Trophoblast cell (in vitro differentiated cells and primary cell): ENCODE measurements at regions not wholly inside any gene's neighbourhood (a gene's known extent, or its start where the extent isn't known, plus 50 kb on each side); places are given as distances from the start of the nearest gene placed in this dataset.

Experiments used
- DNase-seq, 2 donors: peaks; one replicate each; pipeline ENCODE4 v3.0.0-alpha.2; 2016
- H2AFZ ChIP-seq: 2 replicates; pipeline ENCODE4 v1.6.1; 2013; ENCODE audit warnings: low read length, moderate library complexity, mild to moderate bottlenecking; ENCODE audit not compliant: insufficient read depth, poor library complexity
- H2AK5ac ChIP-seq: 2 replicates; pipeline ENCODE4 v1.6.1; 2013; ENCODE audit warnings: mild to moderate bottlenecking, low read length
- H2BK120ac ChIP-seq: 2 replicates; pipeline ENCODE4 v1.6.1; 2013; ENCODE audit warnings: low read length, mild to moderate bottlenecking, moderate library complexity; ENCODE audit not compliant: insufficient read depth, poor library complexity
- H2BK12ac ChIP-seq: 2 replicates; pipeline ENCODE4 v1.6.1; 2013; ENCODE audit warnings: mild to moderate bottlenecking, low read length, moderate library complexity
- H2BK5ac ChIP-seq: 2 replicates; pipeline ENCODE4 v1.6.1; 2013; ENCODE audit warnings: low read length, low read depth, moderate library complexity, mild to moderate bottlenecking; ENCODE audit not compliant: poor library complexity
- H3K14ac ChIP-seq: 2 replicates; pipeline ENCODE4 v1.6.1; 2013; ENCODE audit warnings: mild to moderate bottlenecking, low read length
- H3K18ac ChIP-seq: 2 replicates; pipeline ENCODE4 v1.6.1; 2013; ENCODE audit warnings: mild to moderate bottlenecking, low read length
- H3K23ac ChIP-seq: 2 replicates; pipeline ENCODE4 v1.6.1; 2013; ENCODE audit warnings: low read length
- H3K27ac ChIP-seq: 2 replicates; pipeline ENCODE4 v1.5.1; 2013; ENCODE audit warnings: low read depth, mild to moderate bottlenecking, inconsistent platforms, low read length, moderate library complexity
- H3K27me3 ChIP-seq: 2 replicates; pipeline ENCODE4 v1.6.1; 2013; ENCODE audit warnings: inconsistent platforms, mild to moderate bottlenecking, low read length, moderate library complexity; ENCODE audit not compliant: insufficient read depth
- H3K36me3 ChIP-seq, 2 experiments: 1 replicate in 1 of 2; 2 replicates in 1 of 2; pipeline ENCODE4 v1.6.1; 2013; ENCODE audit warnings: low read length in 2 of 2, mild to moderate bottlenecking in 2 of 2, moderate library complexity in 1 of 2; ENCODE audit not compliant: insufficient read depth in 2 of 2, control insufficient read depth in 1 of 2
- H3K4ac ChIP-seq: 2 replicates; pipeline ENCODE4 v1.6.1; 2013; ENCODE audit warnings: low read depth, mild to moderate bottlenecking, low read length, moderate library complexity
- H3K4me1 ChIP-seq, 2 experiments: 1 replicate in 1 of 2; 2 replicates in 1 of 2; pipeline ENCODE4 v1.6.1; 2013; ENCODE audit warnings: low read length in 2 of 2, mild to moderate bottlenecking in 2 of 2, moderate library complexity in 1 of 2; ENCODE audit not compliant: insufficient read depth in 2 of 2, control insufficient read depth in 1 of 2
- H3K4me2 ChIP-seq: 2 replicates; pipeline ENCODE4 v1.6.1; 2013; ENCODE audit warnings: inconsistent platforms, mild to moderate bottlenecking, low read length, moderate library complexity
- H3K4me3 ChIP-seq: 2 replicates; pipeline ENCODE4 v1.5.1; 2013; ENCODE audit warnings: mild to moderate bottlenecking, low read depth, low read length, inconsistent platforms
- H3K79me1 ChIP-seq: one replicate; pipeline ENCODE4 v1.6.1; 2013; ENCODE audit warnings: low read length
- H3K79me2 ChIP-seq: 2 replicates; pipeline ENCODE4 v1.6.1; 2013; ENCODE audit warnings: low read length, mild to moderate bottlenecking; ENCODE audit not compliant: control insufficient read depth, insufficient read depth, poor library complexity
- H3K9ac ChIP-seq: 2 replicates; pipeline ENCODE4 v1.6.1; 2013; ENCODE audit warnings: mild to moderate bottlenecking, low read length
- H3K9me3 ChIP-seq: 2 replicates; pipeline ENCODE4 v1.6.1; 2013; ENCODE audit warnings: low read depth, mild to moderate bottlenecking, control low read depth, inconsistent platforms, low read length; ENCODE audit not compliant: insufficient read depth
- H4K12ac ChIP-seq: 2 replicates; pipeline ENCODE4 v1.6.1; 2013; ENCODE audit warnings: low read depth, mild to moderate bottlenecking, low read length, moderate library complexity
- H4K8ac ChIP-seq: 2 replicates; pipeline ENCODE4 v1.6.1; 2013; ENCODE audit warnings: low read depth, mild to moderate bottlenecking, low read length, moderate library complexity
- H4K91ac ChIP-seq: one replicate; pipeline ENCODE4 v1.6.1; 2013; ENCODE audit warnings: low read depth, mild to moderate bottlenecking, low read length, moderate library complexity
- WGBS: extraction: QIAGEN DNeasy Blood & Tissue Kit; methylation state at CpG from one replicate; pipeline ENCODE4 v1.1.7; 2013; ENCODE audit warnings: missing lambda C conversion rate; ENCODE audit not compliant: insufficient read length, insufficient coverage; ENCODE audit errors: extremely low coverage; 5-methylcytosine and 5-hydroxymethylcytosine counted together

GRCh38 chr14:86838363-86838762 lies 1154.6 kb downstream of the GALC start:
- Histone ChIP-seq H3K36me3 (no peaks in the 10 kb centered on the region), H3K27me3 (no peaks in the 10 kb centered on the region)

GRCh38 chr14:86826661-86827060 lies 1166.3 kb downstream of the GALC start:
- no peak overlapping the region for H3K14ac ChIP-seq
- H2BK120ac ChIP-seq = no peak overlapping the region
- no peak overlapping the region for H2BK12ac ChIP-seq
- no peak overlapping the region for H3K18ac ChIP-seq
- H3K9me3 ChIP-seq = no peaks in the 10 kb centered on the region
- H3K79me2 ChIP-seq = no peaks in the 10 kb centered on the region
- H4K12ac ChIP-seq = no peak overlapping the region
- H3K4ac ChIP-seq = no peak overlapping the region
- H3K27ac ChIP-seq = no peak overlapping the region
- H2AK5ac ChIP-seq = no peak overlapping the region
- H3K79me1 ChIP-seq = no peaks in the 10 kb centered on the region
- H4K8ac ChIP-seq = no peak overlapping the region
- H2BK5ac ChIP-seq = no peak overlapping the region
- no peak overlapping the region for H3K9ac ChIP-seq
- H3K23ac ChIP-seq = no peak overlapping the region
- no peak overlapping the region for H4K91ac ChIP-seq
- DNase-seq = no peak
- no peaks in the 10 kb centered on the region for H3K4me1 ChIP-seq
- WGBS = no CpG with 5 or more reads among the region's 1 CpG
- no peak overlapping the region for H3K4me2 ChIP-seq
- no peaks in the 10 kb centered on the region for H3K27me3 ChIP-seq
- no peaks in the 10 kb centered on the region for H3K36me3 ChIP-seq
- H2AFZ ChIP-seq = no peak overlapping the region
- H3K4me3 ChIP-seq = no peak overlapping the region

More at GRCh38 chr14:86838363-86838762, 1154.6 kb downstream of the GALC start:
- Histone ChIP-seq H4K91ac (no peak overlapping the region), H3K27ac (no peak overlapping the region), H3K4me3 (no peak overlapping the region), H3K79me1 (no peaks in the 10 kb centered on the region), H3K23ac (no peak overlapping the region), H3K18ac (no peak overlapping the region), H2BK120ac (no peak overlapping the region), H3K79me2 (no peaks in the 10 kb centered on the region), H3K4ac (no peak overlapping the region), H2AK5ac (no peak overlapping the region), H3K9me3 (no peaks in the 10 kb centered on the region), H2BK12ac (no peak overlapping the region), H2BK5ac (no peak overlapping the region), H2AFZ (no peak overlapping the region), H3K14ac (no peak overlapping the region), H3K9ac (no peak overlapping the region), H3K4me2 (no peak overlapping the region), H4K12ac (no peak overlapping the region), H4K8ac (no peak overlapping the region), H3K4me1 (no peaks in the 10 kb centered on the region)
- no peak for DNase-seq
- no CpG with 5 or more reads among the region's 3 CpGs for WGBS

GRCh38 chr14:86824167-86824566 lies 1168.8 kb downstream of the GALC start:
- no peak for DNase-seq

DNA sequence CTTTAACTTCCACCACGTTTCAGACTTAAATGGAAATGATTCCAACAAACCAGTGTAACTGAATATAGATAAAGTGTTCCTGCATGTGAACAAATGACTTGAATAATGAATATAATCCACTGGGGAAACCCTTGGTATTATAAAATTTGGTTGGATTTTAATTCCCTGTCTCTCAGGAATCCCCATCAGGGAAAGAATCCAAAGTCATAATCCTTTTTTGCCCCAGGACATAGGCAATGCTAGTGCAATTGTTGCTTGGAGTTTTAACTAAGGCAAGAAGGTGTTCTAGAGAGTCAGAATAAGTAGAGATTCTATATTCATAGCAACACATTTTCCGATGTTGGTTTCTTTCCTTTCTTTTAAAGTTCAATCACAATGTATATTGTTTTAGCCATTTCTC lies 1169.4 kb downstream of the GALC start:
- no peaks in the 10 kb centered on the region for H3K27me3 ChIP-seq
- no peak overlapping the region for H4K8ac ChIP-seq
- no peak overlapping the region for H3K27ac ChIP-seq
- H3K9ac ChIP-seq = no peak overlapping the region
- WGBS = no CpG with 5 or more reads among the region's 2 CpGs
- H4K91ac ChIP-seq = no peak overlapping the region
- H3K4me1 ChIP-seq = no peaks in the 10 kb centered on the region
- no peaks in the 10 kb centered on the region for H3K9me3 ChIP-seq
- no peak overlapping the region for H3K4me2 ChIP-seq
- no peak overlapping the region for H3K23ac ChIP-seq
- H3K18ac ChIP-seq = no peak overlapping the region
- H3K79me1 ChIP-seq = no peaks in the 10 kb centered on the region
- no peak for DNase-seq
- no peak overlapping the region for H2BK5ac ChIP-seq
- H3K79me2 ChIP-seq = no peaks in the 10 kb centered on the region
- H2BK120ac ChIP-seq = no peak overlapping the region
- H2AK5ac ChIP-seq = no peak overlapping the region
- H3K4ac ChIP-seq = no peak overlapping the region
- no peak overlapping the region for H3K14ac ChIP-seq
- H3K36me3 ChIP-seq = no peaks in the 10 kb centered on the region
- H2BK12ac ChIP-seq = no peak overlapping the region
- H2AFZ ChIP-seq = no peak overlapping the region
- no peak overlapping the region for H4K12ac ChIP-seq
- no peak overlapping the region for H3K4me3 ChIP-seq

More at GRCh38 chr14:86824167-86824566, 1168.8 kb downstream of the GALC start:
- no peaks in the 10 kb centered on the region for H3K27me3 ChIP-seq
- H2AFZ ChIP-seq = no peak overlapping the region
- H2BK120ac ChIP-seq = no peak overlapping the region
- no peaks in the 10 kb centered on the region for H3K9me3 ChIP-seq
- H2BK5ac ChIP-seq = no peak overlapping the region
- no peak overlapping the region for H2AK5ac ChIP-seq
- no peak overlapping the region for H3K4ac ChIP-seq
- no peak overlapping the region for H3K9ac ChIP-seq
- H3K23ac ChIP-seq = no peak overlapping the region
- no peak overlapping the region for H4K8ac ChIP-seq
- H3K14ac ChIP-seq = no peak overlapping the region
- H3K79me2 ChIP-seq = no peaks in the 10 kb centered on the region
- no peaks in the 10 kb centered on the region for H3K4me1 ChIP-seq
- no peaks in the 10 kb centered on the region for H3K79me1 ChIP-seq
- H2BK12ac ChIP-seq = no peak overlapping the region
- H3K4me2 ChIP-seq = no peak overlapping the region
- no peaks in the 10 kb centered on the region for H3K36me3 ChIP-seq
- H3K18ac ChIP-seq = no peak overlapping the region
- H3K27ac ChIP-seq = no peak overlapping the region
- no peak overlapping the region for H3K4me3 ChIP-seq
- H4K91ac ChIP-seq = no peak overlapping the region
- WGBS = no CpG with 5 or more reads among the region's 2 CpGs
- no peak overlapping the region for H4K12ac ChIP-seq
